ENCODE measurements at regions not wholly inside any gene's neighbourhood (a gene's known extent, or its start where the extent isn't known, plus 50 kb on each side); places are given as distances from the start of the nearest gene placed in this dataset.
A peak's percentile ranks its signal among the peaks of the same experiment; 100 is the strongest.

DNA sequence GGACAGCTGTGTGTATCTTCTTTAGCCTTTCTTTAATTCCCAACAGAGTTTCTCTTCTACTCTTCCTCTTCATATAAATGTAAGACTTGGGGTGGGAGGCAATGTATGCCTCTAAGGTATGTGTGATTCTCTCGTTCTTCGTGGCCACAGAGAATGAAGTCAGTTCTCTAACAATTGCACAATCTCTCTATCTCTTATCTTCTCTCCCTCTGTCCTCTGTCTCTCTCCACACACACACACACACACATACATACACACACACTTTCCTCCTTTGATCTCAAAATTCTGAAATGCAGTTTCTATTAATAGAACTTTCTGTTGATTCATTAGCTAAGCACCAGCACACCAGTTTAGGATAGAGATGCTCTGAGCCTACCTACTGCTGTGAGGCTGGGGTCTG is 615.7 kb upstream of the SALL1 start:
- Mint-ChIP-seq H3K36me3 (ENCODE audit: low read depth) (no peaks in the 10 kb centered on the region), H3K27me3 (peaks cover 6% of the 10 kb centered on the region), H3K4me3 (no peak overlapping the region), H3K27ac (no peak overlapping the region), H3K4me1 (ENCODE audit: low read depth) (no peaks in the 10 kb centered on the region), H3K9me3 (peaks cover 5% of the 10 kb centered on the region)
- ChIA-PET POLR2A (no interaction called here), CTCF (no interaction called here)
- DNase-seq (no peak), ATAC-seq (ENCODE audit: poor library complexity) (no peak)
- no peaks in the 10 kb centered on the region for H3K4me1 ChIP-seq (ENCODE audit: insufficient read depth, low read length)
- peaks cover 0 to 8% of the 10 kb centered on the region in 2 experiments for H3K9me3 ChIP-seq (ENCODE audit: control insufficient read depth in 1 of 2, insufficient read depth in 1 of 2, low read length in 2 of 2)
- no peaks in the 10 kb centered on the region for H3K36me3 ChIP-seq (ENCODE audit: insufficient read depth, low read length)
- TF ChIP-seq, protein P1, sequence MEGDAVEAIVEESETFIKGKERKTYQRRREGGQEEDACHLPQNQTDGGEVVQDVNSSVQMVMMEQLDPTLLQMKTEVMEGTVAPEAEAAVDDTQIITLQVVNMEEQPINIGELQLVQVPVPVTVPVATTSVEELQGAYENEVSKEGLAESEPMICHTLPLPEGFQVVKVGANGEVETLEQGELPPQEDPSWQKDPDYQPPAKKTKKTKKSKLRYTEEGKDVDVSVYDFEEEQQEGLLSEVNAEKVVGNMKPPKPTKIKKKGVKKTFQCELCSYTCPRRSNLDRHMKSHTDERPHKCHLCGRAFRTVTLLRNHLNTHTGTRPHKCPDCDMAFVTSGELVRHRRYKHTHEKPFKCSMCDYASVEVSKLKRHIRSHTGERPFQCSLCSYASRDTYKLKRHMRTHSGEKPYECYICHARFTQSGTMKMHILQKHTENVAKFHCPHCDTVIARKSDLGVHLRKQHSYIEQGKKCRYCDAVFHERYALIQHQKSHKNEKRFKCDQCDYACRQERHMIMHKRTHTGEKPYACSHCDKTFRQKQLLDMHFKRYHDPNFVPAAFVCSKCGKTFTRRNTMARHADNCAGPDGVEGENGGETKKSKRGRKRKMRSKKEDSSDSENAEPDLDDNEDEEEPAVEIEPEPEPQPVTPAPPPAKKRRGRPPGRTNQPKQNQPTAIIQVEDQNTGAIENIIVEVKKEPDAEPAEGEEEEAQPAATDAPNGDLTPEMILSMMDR (IDR thresholded peaks at IDR 0.05), result no peak
- H3K27ac ChIP-seq (ENCODE audit: low read depth in 1 of 2, low read length in 2 of 2), result no peak overlapping the region
- intact Hi-C loops (cut with DNase I, micrococcal nuclease), result no loop called here
- H3K27me3 ChIP-seq (ENCODE audit: control insufficient read depth in 1 of 2, insufficient read depth in 2 of 2, low read length in 2 of 2), result no peaks in the 10 kb centered on the region
- H3K4me3 ChIP-seq (ENCODE audit: low read length), result no peak overlapping the region

GRCh38 chr16:51763072-51763661 is 612.1 kb upstream of the SALL1 start:
- Histone ChIP-seq H3K4me3 (ENCODE audit: low read length) (no peak overlapping the region), H3K27ac (ENCODE audit: low read depth in 1 of 2, low read length in 2 of 2) (no peak overlapping the region), H3K4me1 (ENCODE audit: insufficient read depth, low read length) (no peaks in the 10 kb centered on the region), H3K9me3 (ENCODE audit: control insufficient read depth in 1 of 2, insufficient read depth in 1 of 2, low read length in 2 of 2) (peaks cover 0 to 8% of the 10 kb centered on the region in 2 experiments), H3K27me3 (ENCODE audit: control insufficient read depth in 1 of 2, insufficient read depth in 2 of 2, low read length in 2 of 2) (no peaks in the 10 kb centered on the region), H3K36me3 (ENCODE audit: insufficient read depth, low read length) (no peaks in the 10 kb centered on the region)
- TF ChIP-seq, protein P1 (IDR thresholded peaks at IDR 0.05), result no peak
- H3K4me1 Mint-ChIP-seq (ENCODE audit: low read depth), result no peaks in the 10 kb centered on the region
- ATAC-seq (ENCODE audit: poor library complexity), result no peak
- intact Hi-C loops (cut with DNase I, micrococcal nuclease), result no loop called here
- POLR2A ChIA-PET, result no interaction called here
- H3K27me3 Mint-ChIP-seq, result peaks cover 11% of the 10 kb centered on the region
- CTCF ChIA-PET, result no interaction called here
- no peaks in the 10 kb centered on the region for H3K36me3 Mint-ChIP-seq (ENCODE audit: low read depth)
- H3K9me3 Mint-ChIP-seq, result peaks cover 3% of the 10 kb centered on the region
- no peak overlapping the region for H3K27ac Mint-ChIP-seq
- no peak overlapping the region for H3K4me3 Mint-ChIP-seq
- DNase-seq, result no peak

- peaks cover 0 to 4% of the 10 kb centered on the region in 2 experiments for H3K9me3 ChIP-seq (ENCODE audit: control insufficient read depth in 1 of 2, insufficient read depth in 1 of 2, low read length in 2 of 2)
- H3K27ac ChIP-seq (ENCODE audit: low read depth in 1 of 2, low read length in 2 of 2), result no peak overlapping the region
- H3K4me3 ChIP-seq (ENCODE audit: low read length), result no peak overlapping the region
- no peaks in the 10 kb centered on the region for H3K4me1 ChIP-seq (ENCODE audit: insufficient read depth, low read length)
- intact Hi-C loops (cut with DNase I, micrococcal nuclease), result no loop called here
- Mint-ChIP-seq H3K4me3 (no peak overlapping the region), H3K9me3 (peaks cover 3% of the 10 kb centered on the region), H3K27ac (no peak overlapping the region), H3K27me3 (peaks cover 11% of the 10 kb centered on the region), H3K36me3 (ENCODE audit: low read depth) (no peaks in the 10 kb centered on the region), H3K4me1 (ENCODE audit: low read depth) (no peaks in the 10 kb centered on the region)
- H3K27me3 ChIP-seq (ENCODE audit: control insufficient read depth in 1 of 2, insufficient read depth in 2 of 2, low read length in 2 of 2), result no peaks in the 10 kb centered on the region
- H3K36me3 ChIP-seq (ENCODE audit: insufficient read depth, low read length), result no peaks in the 10 kb centered on the region
- TF ChIP-seq, protein P1 (IDR thresholded peaks at IDR 0.05), result no peak
- POLR2A ChIA-PET, result no interaction called here
- no peak for ATAC-seq (ENCODE audit: poor library complexity)
- peak in 3 of 14 experiments; percentile 13 to 27 (median 18) for DNase-seq
- CTCF ChIA-PET, result no interaction called here
Measured at GRCh38 chr16:51762081-51762996, 611.3 kb upstream of the SALL1 start.
